NT2/D1 (cell line): ENCODE measurements at regions not wholly inside any gene's neighbourhood (a gene's known extent, or its start where the extent isn't known, plus 50 kb on each side); places are given as distances from the start of the nearest gene placed in this dataset.

ENCODE experiments used
- SUZ12 ChIP-seq: IDR thresholded peaks from 2 replicates; pipeline ENCODE4 v1.6.1; 2011; ENCODE audit not compliant: insufficient read length, insufficient read depth; ENCODE audit errors: extremely low read depth
- YY1 ChIP-seq: IDR thresholded peaks from 2 replicates; pipeline ENCODE4 v1.6.1; 2011; ENCODE audit not compliant: insufficient read length, insufficient read depth
- ZNF274 ChIP-seq: IDR thresholded peaks from 2 replicates; pipeline ENCODE4 v1.6.1; 2011; ENCODE audit warnings: mild to moderate bottlenecking, low read depth, low read length

GRCh38 chr19:31102674-31103073 is 246.6 kb downstream of the TSHZ3 start:
- TF ChIP-seq SUZ12 (no peak), YY1 (no peak), ZNF274 (no peak)
